HepG2 (cell line): ENCODE measurements at regions not wholly inside any gene's neighbourhood (a gene's known extent, or its start where the extent isn't known, plus 50 kb on each side); places are given as distances from the start of the nearest gene placed in this dataset.

Source experiments
- ATAC-seq: fragments of 200-7000 bp; cut with Tn5 transposase; 3 replicates; pipeline ENCODE4 v1.9.1; 2020; ENCODE audit warnings: mild to moderate bottlenecking, moderate library complexity
- BruUV-seq: library from RNA; stranded (reverse); fragments of 400-500 nt; replicated peaks from 2 replicates; lab custom pipeline; 2021; lab: Mats Ljungman, UMichigan
- CTCF ChIA-PET: fragments of 300-600 bp; formaldehyde crosslinking; extraction: SDS; loops from one replicate; lab custom pipeline; 2021; ENCODE audit warnings: low total read pairs, inconsistent platforms, low intra/inter-chr PET ratio; lab: Yijun Ruan, JAX
- POLR2A ChIA-PET: fragments of 350-600 bp; sonication (Branson Sonifier 250); formaldehyde crosslinking; loops from one replicate; lab custom pipeline; 2020; ENCODE audit warnings: antibody characterized with exemption, inconsistent platforms; lab: Yijun Ruan, JAX
- DNase-seq: peaks from one replicate; pipeline ENCODE4 v3.0.0-alpha.2; 2015; ENCODE audit warnings: low spot score
- FAIRE-seq: peaks from 3 replicates; lab custom pipeline; 2011; peaks lifted over from hg19 to GRCh38; lab: Jason Lieb, UNC
- H2AFZ ChIP-seq: one replicate; pipeline ENCODE4 v1.6.1; 2011; ENCODE audit warnings: low read length, inconsistent platforms
- H3K27ac ChIP-seq: fragments of 300-600 bp; 3 replicates; pipeline ENCODE4 v1.8.0; 2011; ENCODE audit warnings: mixed run types, mild to moderate bottlenecking, mixed read lengths, low read length, inconsistent platforms; ENCODE audit not compliant: insufficient read depth; ENCODE audit errors: extremely low read length
- H3K27me3 ChIP-seq, 2 experiments: fragments of 200-600 bp in 1 of 2; 2 replicates in 1 of 2; 3 replicates in 1 of 2; pipeline versions ENCODE4 v1.6.0 to v1.8.0; 2011; ENCODE audit warnings: low read length in 2 of 2, mild to moderate bottlenecking in 2 of 2, moderate library complexity in 2 of 2, inconsistent platforms in 1 of 2; ENCODE audit not compliant: insufficient read depth in 2 of 2, control insufficient read depth in 1 of 2
- H3K36me3 ChIP-seq, 2 experiments: fragments of 200-600 bp in 1 of 2; replicated peaks in 1 of 2; 2 replicates in 1 of 2; 3 replicates in 1 of 2; pipeline versions ENCODE4 v1.5.1 to v1.8.0; 2011; ENCODE audit warnings: low read length in 2 of 2, inconsistent platforms in 1 of 2; ENCODE audit not compliant: insufficient read depth in 2 of 2, control insufficient read depth in 1 of 2
- H3K4me1 ChIP-seq: 2 replicates; pipeline ENCODE4 v1.5.1; 2012; ENCODE audit warnings: low read length, inconsistent platforms; ENCODE audit not compliant: insufficient read depth
- H3K4me2 ChIP-seq: 2 replicates; pipeline ENCODE4 v1.6.0; 2011; ENCODE audit warnings: low read depth, low read length, inconsistent platforms
- H3K4me3 ChIP-seq, 3 experiments: fragments of 200-600 bp in 1 of 3; sonication (generic), shearing (Covaris generic) in 1 of 3; replicated peaks in 1 of 3; 2 replicates each; pipeline ENCODE4 v1.5.1; 2011 to 2016; ENCODE audit warnings: low read length in 3 of 3, inconsistent platforms in 2 of 3, low read depth in 2 of 3, mild to moderate bottlenecking in 2 of 3, control low read depth in 1 of 3, mixed read lengths in 1 of 3; ENCODE audit not compliant: insufficient read depth in 1 of 3
- H3K79me2 ChIP-seq: one replicate; pipeline ENCODE4 v1.6.1; 2011; ENCODE audit warnings: low read length, inconsistent platforms; ENCODE audit not compliant: insufficient read depth
- H3K9ac ChIP-seq: 2 replicates; pipeline ENCODE4 v1.6.0; 2011; ENCODE audit warnings: mild to moderate bottlenecking, low read depth, low read length, inconsistent platforms; ENCODE audit not compliant: insufficient read depth
- H3K9me3 ChIP-seq: 2 replicates; pipeline ENCODE4 v1.5.1; 2012; ENCODE audit warnings: mild to moderate bottlenecking, low read length
- H4K20me1 ChIP-seq: 2 replicates; pipeline ENCODE4 v1.6.0; 2011; ENCODE audit warnings: inconsistent platforms, mild to moderate bottlenecking, low read length, moderate library complexity; ENCODE audit not compliant: insufficient read depth
- ASH2L ChIP-seq: fragments of 300-600, 200-600 bp; sonication (generic); IDR thresholded peaks from 2 replicates; pipeline ENCODE4 v1.7.0; 2017; ENCODE audit warnings: low read depth, mild to moderate bottlenecking, moderate library complexity, mixed read lengths, low read length; ENCODE audit not compliant: insufficient read length
- CBX2 ChIP-seq, 2 experiments: fragments of 200-600 bp in 1 of 2; sonication (generic); formaldehyde crosslinking in 1 of 2; IDR thresholded peaks; 2 replicates each; pipeline versions ENCODE4 v1.7.0 to v1.8.1; 2018 to 2022; ENCODE audit warnings: low read depth in 2 of 2, low read length in 1 of 2, mild to moderate bottlenecking in 1 of 2, missing genetic modification reagents in 1 of 2
- DMAP1 ChIP-seq: IDR thresholded peaks from 2 replicates; pipeline ENCODE4 v1.6.1; 2016
- HNRNPH1 ChIP-seq: fragments of 200-400 bp; formaldehyde crosslinking; optimal IDR thresholded peaks from 2 replicates; pipeline ENCODE3; 2017; ENCODE audit warnings: mild to moderate bottlenecking, low read depth, low read length
- POGZ ChIP-seq: sonication (generic); formaldehyde crosslinking; IDR thresholded peaks from 2 replicates; pipeline ENCODE4 v1.4.0; 2020; ENCODE audit warnings: mild to moderate bottlenecking, missing genetic modification reagents
- SP1 ChIP-seq, 2 experiments: fragments of 450-650 bp in 1 of 2; sonication (generic) in 1 of 2; formaldehyde crosslinking in 1 of 2; IDR thresholded peaks; 2 replicates each; pipeline versions ENCODE4 v1.4.0 to v1.6.1; 2016 to 2020; ENCODE audit warnings: missing genetic modification reagents in 1 of 2
- ZKSCAN5 ChIP-seq: sonication (generic); formaldehyde crosslinking; IDR thresholded peaks from 2 replicates; pipeline ENCODE4 v1.5.1; 2020; ENCODE audit warnings: mild to moderate bottlenecking, missing genetic modification reagents
- ZNF251 ChIP-seq: sonication (generic); formaldehyde crosslinking; IDR thresholded peaks from 2 replicates; pipeline ENCODE4 v1.9.0; 2021; ENCODE audit warnings: mild to moderate bottlenecking, missing genetic modification reagents
- ZNF430 ChIP-seq: sonication (generic); formaldehyde crosslinking; IDR thresholded peaks from 2 replicates; pipeline ENCODE4 v1.9.0; 2021; ENCODE audit warnings: mild to moderate bottlenecking, missing genetic modification reagents
- ZNF496 ChIP-seq: sonication (generic); formaldehyde crosslinking; IDR thresholded peaks from 2 replicates; pipeline ENCODE4 v1.8.1; 2023; ENCODE audit warnings: mild to moderate bottlenecking, moderate library complexity, missing genetic modification reagents; ENCODE audit not compliant: insufficient replicate concordance
- ZNF713 ChIP-seq: sonication (generic); formaldehyde crosslinking; IDR thresholded peaks from 2 replicates; pipeline ENCODE4 v1.4.0; 2020; ENCODE audit warnings: mild to moderate bottlenecking, missing genetic modification reagents
- ZNF878 ChIP-seq: sonication (generic); formaldehyde crosslinking; IDR thresholded peaks from 2 replicates; pipeline ENCODE4 v1.8.1; 2023; ENCODE audit warnings: mild to moderate bottlenecking, missing genetic modification reagents, moderate library complexity
- ZSCAN22 ChIP-seq: sonication (generic); formaldehyde crosslinking; IDR thresholded peaks from 2 replicates; pipeline ENCODE4 v1.4.0; 2020; ENCODE audit warnings: mild to moderate bottlenecking, missing genetic modification reagents
- WGBS: methylation state at CpG from one replicate; pipeline ENCODE4 v1.1.6; 2017; ENCODE audit warnings: low lambda C conversion rate; 5-methylcytosine and 5-hydroxymethylcytosine counted together
- in situ Hi-C: cut with HindIII; loops from 2 replicates; pipeline ENCODE4 v1.10.0; 2017; ENCODE audit warnings: low pct_unique_long_range_greater_than_20kb; ENCODE audit not compliant: extremely low pct_ligation_motif_present
- intact Hi-C: fragments of 100-400 bp; cut with micrococcal nuclease; formaldehyde crosslinking; loops from one replicate; pipeline ENCODE4 v1.10.0; 2022; ENCODE audit not compliant: unreplicated experiment
- TF ChIP-seq, protein P1 (sequence below): sonication (generic); formaldehyde crosslinking; IDR thresholded peaks from 2 replicates; pipeline ENCODE4 v1.8.0; 2022; ENCODE audit warnings: mild to moderate bottlenecking, missing genetic modification reagents; ENCODE audit not compliant: insufficient replicate concordance

- no peaks in the 10 kb centered on the region for H3K27me3 ChIP-seq
- WGBS: 88% methylated on average over 1 of the region's 1 CpG
- H3K9ac ChIP-seq: no peak overlapping the region
- ChIA-PET POLR2A (no interaction called here), CTCF (no interaction called here)
- H3K27ac ChIP-seq: no peak overlapping the region
- ATAC-seq: no peak
- H3K79me2 ChIP-seq: no peaks in the 10 kb centered on the region
- TF ChIP-seq ZNF430 (CRISPR knock-in tag) (no peak), ZSCAN22 (CRISPR knock-in tag) (no peak), ASH2L (no peak), CBX2 (IDR thresholded peaks at IDR 0.05; ENCODE audit: low read depth, low read length) (no peak), CBX2 (CRISPR knock-in tag; IDR thresholded peaks at IDR 0.05; ENCODE audit: low read depth) (no peak), ZNF251 (CRISPR knock-in tag) (no peak), HNRNPH1 (no peak), ZNF878 (CRISPR knock-in tag) (no peak), ZKSCAN5 (no peak), ZNF713 (no peak), POGZ (CRISPR knock-in tag) (no peak), DMAP1 (CRISPR knock-in tag) (no peak), ZNF496 (no peak), SP1 (IDR thresholded peaks at IDR 0.05) (no peak), SP1 (CRISPR knock-in tag; IDR thresholded peaks at IDR 0.05) (no peak)
- TF ChIP-seq, protein P1, sequence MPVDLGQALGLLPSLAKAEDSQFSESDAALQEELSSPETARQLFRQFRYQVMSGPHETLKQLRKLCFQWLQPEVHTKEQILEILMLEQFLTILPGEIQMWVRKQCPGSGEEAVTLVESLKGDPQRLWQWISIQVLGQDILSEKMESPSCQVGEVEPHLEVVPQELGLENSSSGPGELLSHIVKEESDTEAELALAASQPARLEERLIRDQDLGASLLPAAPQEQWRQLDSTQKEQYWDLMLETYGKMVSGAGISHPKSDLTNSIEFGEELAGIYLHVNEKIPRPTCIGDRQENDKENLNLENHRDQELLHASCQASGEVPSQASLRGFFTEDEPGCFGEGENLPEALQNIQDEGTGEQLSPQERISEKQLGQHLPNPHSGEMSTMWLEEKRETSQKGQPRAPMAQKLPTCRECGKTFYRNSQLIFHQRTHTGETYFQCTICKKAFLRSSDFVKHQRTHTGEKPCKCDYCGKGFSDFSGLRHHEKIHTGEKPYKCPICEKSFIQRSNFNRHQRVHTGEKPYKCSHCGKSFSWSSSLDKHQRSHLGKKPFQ: no peak
- intact Hi-C loops (no loop called here), in situ Hi-C loops (no loop called here)
- H3K4me1 ChIP-seq: 0 out of 2 replicates have a peak, but pooled peaks cover 7% of the 10 kb centered on the region
- H3K4me2 ChIP-seq: no peak overlapping the region
- FAIRE-seq: no peak
- H3K9me3 ChIP-seq: peaks cover 7% of the 10 kb centered on the region
- DNase-seq: no peak
- H3K36me3 ChIP-seq: no peaks in the 10 kb centered on the region; a peak in 2 of 5 replicates
- H2AFZ ChIP-seq: no peak overlapping the region
- no peaks in the 10 kb centered on the region for H4K20me1 ChIP-seq
- H3K4me3 ChIP-seq: no peak overlapping the region
- BruUV-seq: no TSS peak
These were observed 137.9 kb upstream of the ZC3H15 start for GRCh38 chr2:186348200-186348599.
